Activated naive CD4-positive, alpha-beta T cell treated with anti-CD3 and anti-CD28 coated beads, Interleukin-2, amount 50 U/mL, for 24 hours (primary cell): ENCODE measurements at regions not wholly inside any gene's neighbourhood (a gene's known extent, or its start where the extent isn't known, plus 50 kb on each side); places are given as distances from the start of the nearest gene placed in this dataset.
"Not testable (repeated sequence)": the region's sequence is repeated elsewhere in the genome, so short reads cannot be mapped to it uniquely, and the experiment has no call there.

Experiments
- H3K27ac Mint-ChIP-seq: one replicate; pipeline ENCODE4 v1.8.0; 2021; ENCODE audit warnings: mild to moderate bottlenecking, mixed read lengths
- H3K27me3 Mint-ChIP-seq: one replicate; pipeline ENCODE4 v1.8.0; 2021; ENCODE audit warnings: mixed read lengths
- H3K36me3 Mint-ChIP-seq: one replicate; pipeline ENCODE4 v1.8.0; 2021; ENCODE audit warnings: mixed read lengths
- H3K4me1 Mint-ChIP-seq: one replicate; pipeline ENCODE4 v1.8.0; 2021; ENCODE audit warnings: mixed read lengths
- H3K4me3 Mint-ChIP-seq: one replicate; pipeline ENCODE4 v1.8.0; 2021; ENCODE audit warnings: mild to moderate bottlenecking, mixed read lengths
- H3K9me3 Mint-ChIP-seq: one replicate; pipeline ENCODE4 v1.8.0; 2021; ENCODE audit warnings: mixed read lengths

DNA sequence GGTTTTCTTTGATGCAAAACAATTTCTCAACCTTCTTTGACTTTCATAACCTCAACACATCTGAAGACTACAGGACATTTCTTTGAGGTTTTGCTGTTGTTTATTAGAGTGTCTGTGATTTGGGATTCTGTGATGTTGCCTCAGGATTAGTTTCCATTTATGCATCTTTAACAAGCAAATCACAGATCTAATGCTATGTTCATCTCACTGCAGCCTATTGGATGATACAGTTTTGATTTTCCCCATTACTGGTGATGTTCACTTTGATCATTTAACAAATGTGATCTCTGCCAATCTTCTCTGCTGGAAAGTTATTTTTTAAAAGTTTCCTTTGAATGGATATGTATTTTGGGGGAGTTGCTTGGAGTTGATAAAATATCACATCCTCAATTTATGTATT, 624.9 kb upstream of the HS3ST1 start:
- no peaks in the 10 kb centered on the region for H3K4me1 Mint-ChIP-seq
- H3K27me3 Mint-ChIP-seq: no peaks in the 10 kb centered on the region
- peaks cover 14% of the 10 kb centered on the region for H3K9me3 Mint-ChIP-seq
- no peak overlapping the region for H3K27ac Mint-ChIP-seq
- no peaks in the 10 kb centered on the region for H3K36me3 Mint-ChIP-seq
- no peak overlapping the region for H3K4me3 Mint-ChIP-seq

DNA sequence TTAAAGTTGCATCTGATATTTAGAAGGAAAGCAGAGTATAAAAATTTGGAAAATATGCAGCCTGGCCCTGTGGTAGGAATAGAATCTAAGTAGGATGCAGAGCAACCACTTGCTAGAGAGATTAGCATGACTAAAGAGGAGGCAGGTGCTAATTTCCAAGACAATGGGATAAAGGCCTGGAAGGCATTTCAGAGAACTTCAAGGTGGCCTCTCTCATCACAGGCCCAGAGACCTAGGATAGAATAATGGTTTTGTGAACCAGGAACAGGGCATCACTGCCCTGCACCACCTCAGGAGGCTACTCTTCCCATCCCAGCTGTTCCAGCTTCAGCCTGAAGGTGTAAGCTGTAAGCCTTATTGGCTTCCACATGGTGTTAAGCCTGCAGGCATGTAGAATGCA, 621.7 kb upstream of the HS3ST1 start:
- H3K9me3 Mint-ChIP-seq: peaks cover 7% of the 10 kb centered on the region
- no peak overlapping the region for H3K4me3 Mint-ChIP-seq
- no peaks in the 10 kb centered on the region for H3K36me3 Mint-ChIP-seq
- no peaks in the 10 kb centered on the region for H3K27me3 Mint-ChIP-seq
- H3K4me1 Mint-ChIP-seq: no peaks in the 10 kb centered on the region
- H3K27ac Mint-ChIP-seq: no peak overlapping the region

DNA sequence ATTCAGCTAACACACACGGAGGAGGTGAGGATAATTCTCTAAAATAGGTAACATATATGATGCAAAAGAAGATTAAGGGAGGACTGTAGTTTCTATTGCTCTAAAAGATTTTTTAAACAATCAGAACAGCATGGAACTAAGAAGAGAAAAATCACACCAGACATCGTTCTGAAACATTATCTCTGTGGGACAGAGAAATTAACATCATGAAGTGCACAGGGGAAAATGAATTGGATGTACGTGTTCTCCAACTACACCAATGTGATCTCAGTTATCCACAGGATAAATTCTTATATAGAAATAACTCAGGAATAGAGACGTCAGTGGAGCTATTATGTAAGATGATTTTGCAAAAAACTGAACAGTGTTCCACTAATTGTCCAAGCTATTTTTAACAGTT, 614.1 kb upstream of the HS3ST1 start:
- H3K36me3 Mint-ChIP-seq: no peaks in the 10 kb centered on the region
- no peaks in the 10 kb centered on the region for H3K9me3 Mint-ChIP-seq
- H3K27me3 Mint-ChIP-seq: no peaks in the 10 kb centered on the region
- no peak overlapping the region for H3K4me3 Mint-ChIP-seq
- no peaks in the 10 kb centered on the region for H3K4me1 Mint-ChIP-seq
- H3K27ac Mint-ChIP-seq: no peak overlapping the region

DNA sequence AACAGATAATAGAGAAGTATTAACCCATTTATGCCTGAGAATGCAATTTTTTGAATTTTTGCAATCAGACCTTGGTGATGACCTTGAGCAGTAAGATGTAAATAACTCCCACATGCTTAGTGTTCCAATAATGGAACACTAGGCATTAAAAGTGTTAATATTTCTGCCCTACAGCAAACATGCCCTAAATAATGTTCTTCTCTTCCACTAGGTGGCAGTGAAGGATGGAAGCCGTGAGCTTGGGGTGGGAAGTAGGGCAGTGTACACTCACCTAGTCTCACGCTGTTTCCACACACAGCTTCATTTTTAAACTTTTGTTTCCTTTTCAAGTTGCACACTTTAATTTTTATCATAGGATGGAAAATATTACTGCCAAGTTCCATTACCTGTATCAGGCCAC, 613.1 kb upstream of the HS3ST1 start:
- Mint-ChIP-seq H3K9me3 (no peaks in the 10 kb centered on the region), H3K4me1 (no peaks in the 10 kb centered on the region), H3K27ac (no peak overlapping the region), H3K36me3 (no peaks in the 10 kb centered on the region), H3K4me3 (no peak overlapping the region), H3K27me3 (no peaks in the 10 kb centered on the region)

DNA sequence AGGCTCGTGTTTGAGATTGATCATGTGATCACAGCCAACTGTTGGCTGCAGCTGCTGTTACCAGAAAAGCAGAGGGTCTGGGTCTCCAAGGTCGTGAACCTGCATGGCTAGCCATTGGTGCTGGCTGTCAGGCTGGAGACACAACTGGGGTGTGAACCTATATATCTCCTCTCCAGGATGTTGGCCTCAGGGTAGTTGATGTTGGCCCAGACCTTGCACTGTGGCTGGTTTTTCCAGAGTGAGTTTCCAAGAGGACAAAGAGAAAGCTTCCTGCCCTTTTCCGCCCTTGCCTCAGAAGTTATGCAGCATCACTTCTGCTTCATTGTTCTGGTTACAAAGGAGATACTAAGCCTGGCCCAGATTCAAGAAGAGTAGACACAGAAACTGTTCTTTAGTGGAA, 607.8 kb upstream of the HS3ST1 start:
- Mint-ChIP-seq H3K4me3 (no peak overlapping the region), H3K36me3 (no peaks in the 10 kb centered on the region), H3K27me3 (no peaks in the 10 kb centered on the region), H3K4me1 (no peaks in the 10 kb centered on the region), H3K27ac (no peak overlapping the region), H3K9me3 (no peaks in the 10 kb centered on the region)

DNA sequence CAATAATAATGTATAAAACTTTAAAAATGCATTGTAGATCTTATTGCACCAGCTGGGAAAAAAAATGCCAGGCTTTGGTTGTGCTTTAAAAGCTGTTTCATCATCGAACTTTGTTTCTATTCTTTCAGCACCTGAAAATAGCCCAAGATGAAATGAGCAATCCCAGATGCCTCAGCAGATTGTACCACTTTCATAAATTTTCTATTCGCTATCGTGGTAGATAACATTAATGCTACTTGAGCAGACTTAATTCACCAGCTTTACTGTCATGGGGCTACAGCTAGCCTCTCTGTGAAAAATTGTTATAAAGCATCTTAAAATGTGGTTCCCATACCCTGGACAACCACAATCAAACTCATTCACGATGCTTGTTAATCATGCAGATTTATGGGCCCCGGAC, 599.6 kb upstream of the HS3ST1 start:
- H3K4me3 Mint-ChIP-seq: no peak overlapping the region
- H3K4me1 Mint-ChIP-seq: no peaks in the 10 kb centered on the region
- no peaks in the 10 kb centered on the region for H3K9me3 Mint-ChIP-seq
- no peaks in the 10 kb centered on the region for H3K36me3 Mint-ChIP-seq
- H3K27ac Mint-ChIP-seq: no peak overlapping the region
- H3K27me3 Mint-ChIP-seq: no peaks in the 10 kb centered on the region

DNA sequence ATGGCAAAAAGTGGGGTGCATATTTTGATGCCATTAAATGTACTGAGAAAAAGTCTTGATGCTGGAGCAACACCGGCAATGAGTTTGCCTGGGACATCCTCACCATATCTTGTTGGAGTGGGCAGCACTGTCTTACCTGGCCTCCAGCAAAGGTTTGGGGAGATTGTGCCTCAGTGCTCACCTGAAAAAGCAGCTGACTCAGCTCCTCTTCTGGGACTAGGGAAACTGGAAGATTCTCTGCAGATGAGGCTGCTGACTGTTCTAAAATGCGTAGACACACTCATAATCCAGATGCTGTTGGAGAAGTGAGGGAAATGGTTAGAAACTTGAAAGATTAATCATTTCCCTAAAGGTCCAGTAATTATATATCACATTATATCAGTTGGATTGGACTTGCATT, 593.7 kb upstream of the HS3ST1 start:
- no peak overlapping the region for H3K27ac Mint-ChIP-seq
- H3K27me3 Mint-ChIP-seq: no peaks in the 10 kb centered on the region
- no peaks in the 10 kb centered on the region for H3K4me1 Mint-ChIP-seq
- H3K4me3 Mint-ChIP-seq: no peak overlapping the region
- no peaks in the 10 kb centered on the region for H3K36me3 Mint-ChIP-seq
- H3K9me3 Mint-ChIP-seq: peaks cover 15% of the 10 kb centered on the region

DNA sequence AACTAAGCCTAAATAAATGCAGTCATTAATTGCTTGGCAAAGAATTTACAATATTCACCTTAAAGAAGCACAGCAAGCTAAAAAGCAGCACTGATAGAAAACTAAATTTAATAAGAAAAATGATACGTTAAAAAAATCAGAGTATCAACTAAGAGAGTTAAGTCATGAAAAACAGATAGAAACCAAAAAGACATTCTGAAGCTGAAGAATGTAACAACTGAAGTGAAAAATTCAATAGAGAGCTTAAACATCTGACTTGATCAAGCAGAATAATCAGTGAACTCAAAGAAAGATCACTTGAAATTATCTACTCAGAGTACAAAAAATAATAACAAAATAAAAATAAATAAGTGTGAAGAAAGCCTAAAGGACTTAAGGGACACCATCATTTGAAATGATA, 588.0 kb upstream of the HS3ST1 start:
- Mint-ChIP-seq H3K4me1 (no peaks in the 10 kb centered on the region), H3K27me3 (no peaks in the 10 kb centered on the region), H3K4me3 (no peak overlapping the region), H3K27ac (no peak overlapping the region), H3K36me3 (peaks cover 2% of the 10 kb centered on the region), H3K9me3 (peaks cover 30% of the 10 kb centered on the region)

DNA sequence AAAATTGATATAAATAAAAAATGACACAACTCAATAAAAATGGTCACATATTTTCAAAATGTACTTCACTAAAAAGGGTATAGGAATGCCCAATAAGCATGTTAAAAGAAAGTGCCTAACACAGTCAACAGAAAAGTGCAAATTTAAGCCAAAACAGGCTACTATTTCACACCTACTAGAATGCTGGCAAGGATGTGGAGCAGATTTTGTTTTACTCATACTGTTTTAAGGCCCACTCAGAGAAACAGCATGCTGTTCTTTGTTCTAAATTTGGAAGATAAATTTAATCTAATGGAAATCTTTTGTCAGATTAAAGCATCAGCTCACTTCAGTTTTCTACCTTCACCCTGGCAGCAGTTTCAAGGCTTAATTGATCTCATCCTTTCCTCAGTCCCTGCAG, 576.8 kb upstream of the HS3ST1 start:
- H3K9me3 Mint-ChIP-seq: no peaks in the 10 kb centered on the region
- H3K27me3 Mint-ChIP-seq: no peaks in the 10 kb centered on the region
- no peaks in the 10 kb centered on the region for H3K36me3 Mint-ChIP-seq

DNA sequence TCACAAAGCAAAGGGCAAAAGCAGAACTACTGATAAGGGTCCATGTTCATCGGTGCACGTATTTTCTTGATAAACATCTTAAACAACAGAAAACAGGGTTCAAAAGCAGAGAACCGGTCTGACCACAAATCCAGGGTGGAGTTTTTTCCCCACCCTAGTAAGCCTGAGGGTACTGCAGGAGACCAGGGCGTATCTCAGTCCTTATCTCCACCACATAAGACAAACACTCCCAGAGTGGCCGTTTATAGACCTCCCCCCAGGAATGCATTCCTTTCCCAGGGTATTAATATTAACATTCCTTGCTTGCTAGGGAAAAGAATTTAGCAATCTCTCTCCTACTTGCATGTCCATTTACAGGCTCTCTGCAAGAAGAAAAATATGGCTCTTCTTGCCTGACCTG, 567.9 kb upstream of the HS3ST1 start:
- not testable (repeated sequence) for H3K4me3 Mint-ChIP-seq, H3K27ac Mint-ChIP-seq, H3K27me3 Mint-ChIP-seq, H3K9me3 Mint-ChIP-seq, H3K36me3 Mint-ChIP-seq, H3K4me1 Mint-ChIP-seq

More for the DNA sequence above, 576.8 kb upstream of the HS3ST1 start:
- Mint-ChIP-seq H3K27ac (no peak overlapping the region), H3K4me1 (no peaks in the 10 kb centered on the region), H3K4me3 (no peak overlapping the region)

DNA sequence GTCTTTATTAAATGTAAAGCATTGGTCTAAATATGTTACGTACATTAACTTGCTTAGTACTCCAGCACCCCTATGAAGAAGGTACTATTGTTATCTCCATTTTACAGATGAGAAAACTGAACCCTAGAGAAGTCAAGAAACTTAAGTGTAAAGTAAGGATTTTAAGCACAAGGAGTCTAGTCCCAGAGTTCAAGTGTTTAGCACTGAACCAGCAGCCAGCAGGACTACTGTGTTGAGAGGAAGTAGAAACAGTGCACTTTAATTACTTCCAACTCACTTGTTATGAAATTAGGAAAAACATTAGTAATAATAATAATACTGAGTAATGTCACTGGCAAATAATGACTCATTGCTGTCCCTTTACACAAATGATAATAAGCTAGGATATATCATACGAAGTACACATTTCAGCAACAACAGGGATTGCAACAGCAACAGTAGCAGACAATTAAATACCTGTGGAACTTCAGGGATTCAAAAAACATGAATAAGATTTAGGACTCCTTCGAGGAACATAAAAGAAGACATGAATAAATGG, 548.1 kb upstream of the HS3ST1 start:
- no peak overlapping the region for H3K4me3 Mint-ChIP-seq
- no peak overlapping the region for H3K27ac Mint-ChIP-seq
- H3K36me3 Mint-ChIP-seq: no peaks in the 10 kb centered on the region

DNA sequence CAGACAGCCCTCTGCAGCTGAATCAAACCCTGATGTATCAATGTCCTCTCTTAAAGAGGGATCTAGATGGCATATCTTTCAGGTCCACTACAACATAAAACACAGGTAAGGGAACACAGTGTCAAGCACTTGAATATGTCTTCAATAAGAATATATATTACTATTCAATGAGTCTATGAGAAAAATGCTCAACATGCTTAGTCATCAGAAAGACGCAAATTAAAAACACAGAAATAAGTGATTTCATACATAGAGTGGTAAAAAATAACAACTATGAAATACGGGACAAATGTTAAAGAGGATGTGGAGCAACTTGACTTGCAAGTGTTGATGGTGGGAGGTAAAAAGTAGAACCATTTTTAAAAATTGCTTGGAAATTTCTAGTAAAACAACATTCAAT, 544.6 kb upstream of the HS3ST1 start:
- Mint-ChIP-seq H3K27ac (no peak overlapping the region), H3K4me3 (no peak overlapping the region), H3K27me3 (no peaks in the 10 kb centered on the region), H3K4me1 (no peaks in the 10 kb centered on the region), H3K36me3 (no peaks in the 10 kb centered on the region), H3K9me3 (no peaks in the 10 kb centered on the region)

More for the DNA sequence above, 548.1 kb upstream of the HS3ST1 start:
- H3K27me3 Mint-ChIP-seq: no peaks in the 10 kb centered on the region
- no peaks in the 10 kb centered on the region for H3K4me1 Mint-ChIP-seq
- no peaks in the 10 kb centered on the region for H3K9me3 Mint-ChIP-seq

DNA sequence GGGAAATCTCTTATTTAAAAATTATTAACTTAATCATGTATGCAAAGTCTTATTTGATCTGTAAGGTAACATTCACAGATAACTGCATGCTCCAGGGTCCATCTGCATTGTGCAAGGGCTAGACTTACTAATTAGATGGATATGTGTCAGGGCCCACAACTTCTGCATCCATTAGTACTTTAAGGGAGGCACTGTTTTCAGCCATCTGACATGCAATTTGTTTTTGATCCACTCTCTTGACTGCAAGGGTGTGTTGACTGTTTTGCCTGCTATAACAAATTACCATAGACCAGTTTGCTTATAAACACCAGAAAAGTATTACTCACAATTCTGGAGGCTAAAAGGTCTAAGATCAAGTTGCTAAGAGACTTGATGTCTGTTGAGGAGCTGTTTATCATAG, 542.1 kb upstream of the HS3ST1 start:
- Mint-ChIP-seq H3K36me3 (no peaks in the 10 kb centered on the region), H3K27me3 (peaks cover 3% of the 10 kb centered on the region), H3K4me1 (no peaks in the 10 kb centered on the region), H3K4me3 (no peak overlapping the region), H3K27ac (no peak overlapping the region), H3K9me3 (no peaks in the 10 kb centered on the region)

DNA sequence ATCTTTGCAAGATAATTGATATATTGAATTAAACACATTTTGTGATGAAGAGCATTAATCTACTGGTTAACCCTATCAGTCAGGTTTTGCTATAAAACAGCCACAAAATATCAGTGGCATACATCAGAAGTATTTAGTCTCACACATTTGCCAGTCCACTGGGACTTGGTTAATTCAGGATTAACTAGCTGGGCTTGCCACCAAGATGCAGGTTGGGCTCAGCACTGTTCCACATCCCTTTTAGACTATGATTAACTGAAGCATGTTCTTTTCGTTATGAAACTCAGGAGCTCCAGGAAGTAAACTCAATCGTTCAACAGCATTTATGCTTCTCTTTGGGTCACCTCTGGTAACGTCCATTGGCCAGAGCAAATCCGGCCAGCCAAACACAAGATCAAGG, 538.1 kb upstream of the HS3ST1 start:
- Mint-ChIP-seq H3K27ac (no peak overlapping the region), H3K4me1 (no peaks in the 10 kb centered on the region), H3K27me3 (peaks cover 3% of the 10 kb centered on the region), H3K9me3 (peaks cover 6% of the 10 kb centered on the region), H3K4me3 (no peak overlapping the region), H3K36me3 (no peaks in the 10 kb centered on the region)

DNA sequence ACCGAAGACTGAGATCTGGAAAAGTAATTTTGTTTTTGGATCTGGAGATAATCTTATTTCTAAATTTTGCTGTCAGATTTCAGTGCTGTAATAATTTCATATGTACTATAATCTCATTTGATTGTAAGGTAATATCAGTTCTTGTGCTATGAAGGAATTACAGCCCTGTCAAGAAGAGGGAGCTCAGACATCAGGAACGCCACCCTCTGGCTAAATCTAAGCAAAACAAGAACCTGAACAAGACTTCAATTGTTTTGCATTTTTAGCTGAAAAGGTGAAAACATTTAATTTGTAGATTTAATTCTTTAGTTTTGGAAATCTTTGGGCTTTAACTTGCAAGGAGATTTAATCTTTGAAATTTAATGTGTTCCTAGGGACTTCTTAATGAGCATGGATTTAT, 525.4 kb upstream of the HS3ST1 start:
- H3K9me3 Mint-ChIP-seq: no peaks in the 10 kb centered on the region
- no peak overlapping the region for H3K27ac Mint-ChIP-seq
- H3K4me3 Mint-ChIP-seq: no peak overlapping the region
- H3K4me1 Mint-ChIP-seq: no peaks in the 10 kb centered on the region
- H3K27me3 Mint-ChIP-seq: no peaks in the 10 kb centered on the region
- H3K36me3 Mint-ChIP-seq: no peaks in the 10 kb centered on the region

DNA sequence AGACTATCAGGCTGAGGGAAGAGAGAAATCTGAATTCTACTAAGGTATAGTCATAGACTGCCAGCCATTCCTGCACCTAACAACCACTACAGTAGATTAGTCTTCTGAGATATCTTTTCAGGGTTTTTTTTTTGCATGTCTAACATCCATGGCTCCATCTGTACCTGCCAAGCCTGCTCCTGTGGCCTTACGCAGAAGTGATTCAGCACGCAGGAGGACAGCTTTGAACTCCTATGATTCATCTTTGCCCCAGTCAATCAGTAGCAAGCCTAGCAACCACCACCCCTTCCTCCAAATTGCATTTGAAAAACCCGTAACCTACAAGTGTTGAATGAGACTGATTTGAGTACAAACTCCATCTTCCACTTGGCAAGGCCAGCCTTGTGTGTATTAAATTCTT, 520.7 kb upstream of the HS3ST1 start:
- Mint-ChIP-seq H3K36me3 (no peaks in the 10 kb centered on the region), H3K27ac (no peak overlapping the region), H3K27me3 (no peaks in the 10 kb centered on the region), H3K4me3 (no peak overlapping the region), H3K4me1 (no peaks in the 10 kb centered on the region), H3K9me3 (no peaks in the 10 kb centered on the region)

DNA sequence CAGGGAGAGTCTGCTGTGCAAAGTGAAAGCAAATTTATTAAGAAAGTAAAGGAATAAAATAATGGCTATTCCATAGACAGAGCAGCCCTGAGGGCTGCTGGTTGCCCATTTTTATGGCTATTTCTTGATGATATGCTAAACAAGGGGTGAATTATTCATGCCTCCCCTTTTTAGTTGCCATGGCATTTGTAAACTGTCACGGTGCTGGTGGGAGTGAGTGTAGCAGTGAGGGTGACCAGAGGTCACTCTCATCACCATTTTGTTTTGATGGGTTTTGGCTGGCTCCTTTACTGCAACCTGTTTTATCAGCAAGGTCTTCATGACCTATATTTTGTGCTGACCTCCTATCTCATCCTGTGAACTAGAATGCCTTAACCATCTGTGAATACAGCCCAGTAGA, 518.9 kb upstream of the HS3ST1 start:
- H3K9me3 Mint-ChIP-seq, H3K4me1 Mint-ChIP-seq, H3K27ac Mint-ChIP-seq, H3K4me3 Mint-ChIP-seq, H3K36me3 Mint-ChIP-seq, H3K27me3 Mint-ChIP-seq: not testable (repeated sequence)
